A673 (cell line): ENCODE measurements at regions not wholly inside any gene's neighbourhood (a gene's known extent, or its start where the extent isn't known, plus 50 kb on each side); places are given as distances from the start of the nearest gene placed in this dataset.

Source experiments
- BruUV-seq: library from RNA; stranded (reverse); fragments of 400-500 nt; replicated peaks from 2 replicates; lab custom pipeline; 2021; lab: Mats Ljungman, UMichigan
- CTCF ChIA-PET: fragments of 300-600 bp; sonication (Branson Sonifier 250); formaldehyde crosslinking; loops from one replicate; lab custom pipeline; 2022; ENCODE audit warnings: antibody characterized with exemption; lab: Charles Lee
- POLR2A ChIA-PET: fragments of 300-600 bp; sonication (Branson Sonifier 250); formaldehyde crosslinking; loops from one replicate; lab custom pipeline; 2022; ENCODE audit warnings: antibody characterized with exemption; ENCODE audit not compliant: low non-redundant PET; lab: Charles Lee
- DNase-seq: peaks from one replicate; pipeline ENCODE4 v3.0.0-alpha.2; 2015; ENCODE audit warnings: low spot score
- H3K27ac ChIP-seq: fragments of 200-600 bp; sonication (generic); 2 replicates; pipeline ENCODE4 v1.5.1; 2016; ENCODE audit warnings: mixed run types, low read depth, mild to moderate bottlenecking, mixed read lengths, antibody characterized with exemption, low read length; ENCODE audit not compliant: poor library complexity, severe bottlenecking
- H3K27me3 ChIP-seq: fragments of 200-600 bp; sonication (generic); replicated peaks from 2 replicates; pipeline ENCODE4 v1.6.1; 2017; ENCODE audit warnings: mixed run types, low read depth, mild to moderate bottlenecking, mixed read lengths, antibody characterized with exemption, low read length; ENCODE audit not compliant: insufficient read depth, poor library complexity
- H3K36me3 ChIP-seq: fragments of 200-600 bp; sonication (generic); 2 replicates; pipeline ENCODE4 v1.6.1; 2016; ENCODE audit warnings: mixed run types, mild to moderate bottlenecking, mixed read lengths, antibody characterized with exemption, low read length; ENCODE audit not compliant: insufficient read depth, poor library complexity, severe bottlenecking
- H3K4me1 ChIP-seq: fragments of 200-600 bp; sonication (generic); 2 replicates; pipeline ENCODE4 v1.6.1; 2017; ENCODE audit warnings: mixed run types, mild to moderate bottlenecking, mixed read lengths, antibody characterized with exemption, low read length; ENCODE audit not compliant: insufficient read depth, poor library complexity, severe bottlenecking
- H3K4me3 ChIP-seq: fragments of 200-600 bp; sonication (generic); 2 replicates; pipeline ENCODE4 v1.5.1; 2016; ENCODE audit warnings: low read depth, mixed run types, mild to moderate bottlenecking, mixed read lengths, low read length; ENCODE audit not compliant: poor library complexity, severe bottlenecking
- H3K9me3 ChIP-seq: fragments of 200-600 bp; sonication (generic); 2 replicates; pipeline ENCODE4 v1.6.1; 2016; ENCODE audit warnings: mixed run types, low read depth, mild to moderate bottlenecking, mixed read lengths, antibody characterized with exemption, low read length; ENCODE audit not compliant: poor library complexity, severe bottlenecking
- CTCF ChIP-seq: fragments of 300-800, 200-600 bp; sonication (generic); conservative IDR thresholded peaks from 2 replicates; pipeline ENCODE4 v1.5.1; 2017; ENCODE audit warnings: low read depth, mild to moderate bottlenecking, antibody characterized with exemption, low read length, moderate library complexity, mixed read lengths
- EZH2 ChIP-seq: fragments of 200-600 bp; sonication (generic); IDR thresholded peaks from 2 replicates; pipeline ENCODE4 v1.6.1; 2017; ENCODE audit warnings: borderline replicate concordance, low read depth, mild to moderate bottlenecking, mixed read lengths, antibody characterized with exemption, low read length; ENCODE audit not compliant: poor library complexity, severe bottlenecking
- intact Hi-C: fragments of 100-400 bp; cut with micrococcal nuclease; formaldehyde crosslinking; loops from one replicate; pipeline ENCODE4 v1.10.0; 2022; ENCODE audit not compliant: unreplicated experiment

- intact Hi-C loops: no loop called here
- ChIA-PET POLR2A (no interaction called here), CTCF (no interaction called here)
- Histone ChIP-seq H3K9me3 (no peaks in the 10 kb centered on the region), H3K36me3 (no peaks in the 10 kb centered on the region), H3K27me3 (no peaks in the 10 kb centered on the region), H3K4me1 (no peaks in the 10 kb centered on the region), H3K27ac (no peak overlapping the region), H3K4me3 (no peak overlapping the region)
- no peak for TF ChIP-seq CTCF
- no peak for TF ChIP-seq EZH2
- BruUV-seq: no TSS peak
- DNase-seq: no peak
These were observed 359.6 kb downstream of the FOXO1 start for GRCh38 chr13:40306817-40307216.

GRCh38 chr13:40309881-40310280 lies 356.6 kb downstream of the FOXO1 start:
- Histone ChIP-seq H3K27ac (no peak overlapping the region), H3K9me3 (no peaks in the 10 kb centered on the region), H3K4me1 (no peaks in the 10 kb centered on the region), H3K36me3 (no peaks in the 10 kb centered on the region), H3K27me3 (no peaks in the 10 kb centered on the region), H3K4me3 (no peak overlapping the region)
- POLR2A ChIA-PET: no interaction called here
- DNase-seq: no peak
- BruUV-seq: no TSS peak
- TF ChIP-seq CTCF (no peak), EZH2 (no peak)
- intact Hi-C loops: no loop called here
- CTCF ChIA-PET: no interaction called here

DNA sequence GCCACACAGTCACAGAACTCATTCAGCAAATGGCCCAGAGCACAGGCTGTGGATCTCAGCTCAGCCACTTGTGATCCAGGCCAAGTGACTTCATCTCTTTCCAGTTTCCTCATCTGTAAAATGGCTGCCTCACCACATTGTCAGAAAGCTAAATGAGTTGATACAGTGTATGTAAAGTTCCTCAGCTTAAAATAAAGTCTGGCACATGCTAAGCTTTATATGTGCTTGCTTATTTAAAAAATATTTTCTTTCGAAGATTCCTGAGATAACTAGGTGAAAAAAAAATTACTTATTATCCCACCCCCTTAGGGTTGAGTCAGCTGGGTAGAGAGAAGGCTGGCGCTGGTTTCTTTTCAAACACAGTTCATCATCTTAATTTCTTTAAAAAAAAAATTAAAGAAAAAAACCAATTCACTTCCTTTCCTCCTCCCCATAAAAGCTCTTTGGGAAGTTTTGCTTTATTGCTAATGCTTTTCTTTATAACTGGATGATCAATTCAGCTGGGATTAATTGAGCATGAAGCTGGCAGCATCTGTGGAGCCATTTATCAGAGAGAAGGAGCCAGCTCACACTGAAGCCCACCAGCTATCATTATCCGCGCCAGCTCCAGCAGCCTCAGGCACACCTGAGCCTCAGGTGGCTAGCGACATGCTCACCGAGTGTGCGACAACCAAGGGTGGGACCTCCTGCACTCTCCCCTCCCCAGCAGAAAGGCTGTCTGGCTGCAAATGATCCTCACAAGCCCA lies 354.9 kb downstream of the FOXO1 start:
- DNase-seq: peak; percentile 4
- intact Hi-C loops: no loop called here

More for the DNA sequence above, 354.9 kb downstream of the FOXO1 start:
- no TSS peak for BruUV-seq
- H3K27me3 ChIP-seq: no peaks in the 10 kb centered on the region
- no peaks in the 10 kb centered on the region for H3K36me3 ChIP-seq
- TF ChIP-seq CTCF (no peak), EZH2 (no peak)
- no peak overlapping the region for H3K4me3 ChIP-seq
- ChIA-PET POLR2A (no interaction called here), CTCF (no interaction called here)
- no peaks in the 10 kb centered on the region for H3K9me3 ChIP-seq
- H3K4me1 ChIP-seq: no peaks in the 10 kb centered on the region
- H3K27ac ChIP-seq: no peak overlapping the region
